GM04503 (cell line): ENCODE measurements at regions not wholly inside any gene's neighbourhood (a gene's known extent, or its start where the extent isn't known, plus 50 kb on each side); places are given as distances from the start of the nearest gene placed in this dataset.

Source experiments
- DNase-seq: peaks from one replicate; pipeline ENCODE4 v3.0.0-alpha.2; 2012; ENCODE audit warnings: low read depth

GRCh38 chr11:134687548-134687947, 275.5 kb upstream of the B3GAT1 start:
- no peak for DNase-seq

- DNase-seq, result no peak
Measured at GRCh38 chr11:134686460-134687061, 274.5 kb upstream of the B3GAT1 start.

- no peak for DNase-seq
Measured at GRCh38 chr11:134685793-134686380, 273.8 kb upstream of the B3GAT1 start.

GRCh38 chr11:134684576-134684975, 272.5 kb upstream of the B3GAT1 start:
- no peak for DNase-seq

GRCh38 chr11:134683860-134684259, 271.8 kb upstream of the B3GAT1 start:
- no peak for DNase-seq

- DNase-seq, result no peak
Measured at GRCh38 chr11:134682577-134682976, 270.5 kb upstream of the B3GAT1 start.

- DNase-seq, result no peak
Measured at GRCh38 chr11:134679592-134679991, 267.6 kb upstream of the B3GAT1 start.

- no peak for DNase-seq
Measured at GRCh38 chr11:134678744-134679143, 266.7 kb upstream of the B3GAT1 start.

- DNase-seq, result no peak
Measured at GRCh38 chr11:134677891-134678551, 266.0 kb upstream of the B3GAT1 start.

- DNase-seq, result no peak
Measured at GRCh38 chr11:134677397-134677822, 265.4 kb upstream of the B3GAT1 start.

- no peak for DNase-seq
Measured at GRCh38 chr11:134676516-134677287, 264.7 kb upstream of the B3GAT1 start.

GRCh38 chr11:134675983-134676382, 263.9 kb upstream of the B3GAT1 start:
- DNase-seq, result no peak

- DNase-seq, result no peak
Measured at GRCh38 chr11:134674974-134675373, 262.9 kb upstream of the B3GAT1 start.

GRCh38 chr11:134670961-134671370, 258.9 kb upstream of the B3GAT1 start:
- no peak for DNase-seq

GRCh38 chr11:134670247-134670782, 258.3 kb upstream of the B3GAT1 start:
- DNase-seq, result no peak

- no peak for DNase-seq
Measured at GRCh38 chr11:134669796-134670195, 257.8 kb upstream of the B3GAT1 start.

GRCh38 chr11:134668796-134669195, 256.8 kb upstream of the B3GAT1 start:
- no peak for DNase-seq

- DNase-seq, result no peak
Measured at GRCh38 chr11:134668076-134668475, 256.0 kb upstream of the B3GAT1 start.

GRCh38 chr11:134667505-134667904, 255.5 kb upstream of the B3GAT1 start:
- DNase-seq, result no peak

GRCh38 chr11:134667175-134667500, 255.1 kb upstream of the B3GAT1 start:
- DNase-seq, result no peak

GRCh38 chr11:134666273-134667174, 254.5 kb upstream of the B3GAT1 start:
- DNase-seq, result no peak
